ENCODE measurements at regions not wholly inside any gene's neighbourhood (a gene's known extent, or its start where the extent isn't known, plus 50 kb on each side); places are given as distances from the start of the nearest gene placed in this dataset.

- no peak overlapping the region for H3K27ac ChIP-seq
- H3K4me3 ChIP-seq (IDR thresholded peaks at IDR 0.05; ENCODE audit: insufficient read depth, low read depth, low read length): no peak overlapping the region
- H3K4me1 ChIP-seq (ENCODE audit: low read depth, poor library complexity, severe bottlenecking): no peaks in the 10 kb centered on the region
- H3K79me2 ChIP-seq (ENCODE audit: insufficient read depth, low read depth): no peaks in the 10 kb centered on the region
- no peak overlapping the region for H3K9ac ChIP-seq
- H3K27me3 ChIP-seq (ENCODE audit: insufficient read depth, low read depth): no peaks in the 10 kb centered on the region
- H2AFZ ChIP-seq (ENCODE audit: low read depth): no peak overlapping the region
- TF ChIP-seq CTCF (conservative IDR thresholded peaks at IDR 0.05; ENCODE audit: low read depth, low read length): no peak
- no peaks in the 10 kb centered on the region for H3K36me3 ChIP-seq (ENCODE audit: insufficient read depth)
- no peaks in the 10 kb centered on the region for H4K20me1 ChIP-seq (ENCODE audit: insufficient read depth)
- no peak overlapping the region for H3K4me2 ChIP-seq
Measured at GRCh38 chr2:221807706-221808105, 235.6 kb upstream of the EPHA4 start.

- H3K4me1 ChIP-seq (ENCODE audit: low read depth, poor library complexity, severe bottlenecking): no peaks in the 10 kb centered on the region
- H3K4me3 ChIP-seq (IDR thresholded peaks at IDR 0.05; ENCODE audit: insufficient read depth, low read depth, low read length): no peak overlapping the region
- H3K27me3 ChIP-seq (ENCODE audit: insufficient read depth, low read depth): no peaks in the 10 kb centered on the region
- H3K79me2 ChIP-seq (ENCODE audit: insufficient read depth, low read depth): no peaks in the 10 kb centered on the region
- H3K27ac ChIP-seq: no peak overlapping the region
- TF ChIP-seq CTCF (conservative IDR thresholded peaks at IDR 0.05; ENCODE audit: low read depth, low read length): no peak
- H3K36me3 ChIP-seq (ENCODE audit: insufficient read depth): no peaks in the 10 kb centered on the region
- no peak overlapping the region for H3K9ac ChIP-seq
- H2AFZ ChIP-seq (ENCODE audit: low read depth): no peak overlapping the region
- H3K4me2 ChIP-seq: no peak overlapping the region
- H4K20me1 ChIP-seq (ENCODE audit: insufficient read depth): no peaks in the 10 kb centered on the region
Measured at GRCh38 chr2:221802089-221802488, 230.0 kb upstream of the EPHA4 start.

- Histone ChIP-seq H3K79me2 (ENCODE audit: insufficient read depth, low read depth) (no peaks in the 10 kb centered on the region), H3K4me2 (no peak overlapping the region), H3K27me3 (ENCODE audit: insufficient read depth, low read depth) (no peaks in the 10 kb centered on the region), H4K20me1 (ENCODE audit: insufficient read depth) (no peaks in the 10 kb centered on the region), H3K27ac (no peak overlapping the region), H2AFZ (ENCODE audit: low read depth) (no peak overlapping the region), H3K4me3 (IDR thresholded peaks at IDR 0.05; ENCODE audit: insufficient read depth, low read depth, low read length) (no peak overlapping the region), H3K4me1 (ENCODE audit: low read depth, poor library complexity, severe bottlenecking) (no peaks in the 10 kb centered on the region), H3K9ac (no peak overlapping the region), H3K36me3 (ENCODE audit: insufficient read depth) (no peaks in the 10 kb centered on the region)
- no peak for TF ChIP-seq CTCF (conservative IDR thresholded peaks at IDR 0.05; ENCODE audit: low read depth, low read length)
Measured at GRCh38 chr2:221792971-221793521, 220.9 kb upstream of the EPHA4 start.

- Histone ChIP-seq H3K27me3 (ENCODE audit: insufficient read depth, low read depth) (no peaks in the 10 kb centered on the region), H3K9ac (no peak overlapping the region), H3K4me2 (no peak overlapping the region), H3K36me3 (ENCODE audit: insufficient read depth) (no peaks in the 10 kb centered on the region), H2AFZ (ENCODE audit: low read depth) (no peak overlapping the region), H3K27ac (no peak overlapping the region), H3K4me1 (ENCODE audit: low read depth, poor library complexity, severe bottlenecking) (no peaks in the 10 kb centered on the region), H4K20me1 (ENCODE audit: insufficient read depth) (no peaks in the 10 kb centered on the region), H3K4me3 (IDR thresholded peaks at IDR 0.05; ENCODE audit: insufficient read depth, low read depth, low read length) (no peak overlapping the region), H3K79me2 (ENCODE audit: insufficient read depth, low read depth) (no peaks in the 10 kb centered on the region)
- no peak for TF ChIP-seq CTCF (conservative IDR thresholded peaks at IDR 0.05; ENCODE audit: low read depth, low read length)
Measured at GRCh38 chr2:221791844-221792243, 219.7 kb upstream of the EPHA4 start.

All from KMS-11 (cell line).